ENCODE measurements at regions not wholly inside any gene's neighbourhood (a gene's known extent, or its start where the extent isn't known, plus 50 kb on each side); places are given as distances from the start of the nearest gene placed in this dataset.

GRCh38 chr10:130339091-130339490 lies 202.9 kb downstream of the GLRX3 start:
- no peak overlapping the region for H3K4me3 ChIP-seq (ENCODE audit: low read depth, low read length, poor library complexity, severe bottlenecking)
- H3K4me1 ChIP-seq (ENCODE audit: insufficient read depth, low read length, poor library complexity, severe bottlenecking) = no peaks in the 10 kb centered on the region
- H2AFZ ChIP-seq (ENCODE audit: low read length) = no peak overlapping the region
- no peaks in the 10 kb centered on the region for H3K79me2 ChIP-seq (ENCODE audit: insufficient read depth, low read depth, low read length)
- TF ChIP-seq EZH2phosphoT487 (IDR thresholded peaks at IDR 0.05; ENCODE audit: borderline replicate concordance, low read depth, low read length) (no peak), CTCF (conservative IDR thresholded peaks at IDR 0.05; ENCODE audit: low read length) (no peak)
- no peaks in the 10 kb centered on the region for H4K20me1 ChIP-seq (ENCODE audit: insufficient read depth, low read length)
- H3K9me2 ChIP-seq (ENCODE audit: insufficient read depth, low read length) = no peaks in the 10 kb centered on the region
- BruUV-seq (replicated peaks) = no TSS peak
- ChIA-PET CTCF (ENCODE audit: unreplicated experiment) (no interaction called here), POLR2A (no interaction called here)
- no peaks in the 10 kb centered on the region for H3K9me3 ChIP-seq (ENCODE audit: low read length)
- no peak overlapping the region for H3K4me2 ChIP-seq (ENCODE audit: low read length)
- intact Hi-C loops (cut with micrococcal nuclease; ENCODE audit: unreplicated experiment) = no loop called here
- DNase-seq (ENCODE audit: low spot score) = no peak
- H3K27ac ChIP-seq (ENCODE audit: low read depth, low read length, poor library complexity, severe bottlenecking) = no peak overlapping the region
- H3K36me3 ChIP-seq (ENCODE audit: insufficient read depth, low read length) = no peaks in the 10 kb centered on the region

GRCh38 chr10:130339911-130340310 lies 203.7 kb downstream of the GLRX3 start:
- no TSS peak for BruUV-seq (replicated peaks)
- TF ChIP-seq CTCF (conservative IDR thresholded peaks at IDR 0.05; ENCODE audit: low read length) (no peak), EZH2phosphoT487 (IDR thresholded peaks at IDR 0.05; ENCODE audit: borderline replicate concordance, low read depth, low read length) (no peak)
- no peak overlapping the region for H3K4me3 ChIP-seq (ENCODE audit: low read depth, low read length, poor library complexity, severe bottlenecking)
- no peaks in the 10 kb centered on the region for H3K4me1 ChIP-seq (ENCODE audit: insufficient read depth, low read length, poor library complexity, severe bottlenecking)
- ChIA-PET POLR2A (no interaction called here), CTCF (ENCODE audit: unreplicated experiment) (no interaction called here)
- DNase-seq (ENCODE audit: low spot score) = no peak
- H3K9me3 ChIP-seq (ENCODE audit: low read length) = no peaks in the 10 kb centered on the region
- H3K79me2 ChIP-seq (ENCODE audit: insufficient read depth, low read depth, low read length) = no peaks in the 10 kb centered on the region
- no peaks in the 10 kb centered on the region for H4K20me1 ChIP-seq (ENCODE audit: insufficient read depth, low read length)
- H3K4me2 ChIP-seq (ENCODE audit: low read length) = no peak overlapping the region
- intact Hi-C loops (cut with micrococcal nuclease; ENCODE audit: unreplicated experiment) = no loop called here
- H3K9me2 ChIP-seq (ENCODE audit: insufficient read depth, low read length) = no peaks in the 10 kb centered on the region
- no peaks in the 10 kb centered on the region for H3K36me3 ChIP-seq (ENCODE audit: insufficient read depth, low read length)
- no peak overlapping the region for H3K27ac ChIP-seq (ENCODE audit: low read depth, low read length, poor library complexity, severe bottlenecking)
- no peak overlapping the region for H2AFZ ChIP-seq (ENCODE audit: low read length)

GRCh38 chr10:130340816-130341215 lies 204.6 kb downstream of the GLRX3 start:
- H3K27ac ChIP-seq (ENCODE audit: low read depth, low read length, poor library complexity, severe bottlenecking) = no peak overlapping the region
- no peaks in the 10 kb centered on the region for H3K36me3 ChIP-seq (ENCODE audit: insufficient read depth, low read length)
- TF ChIP-seq EZH2phosphoT487 (IDR thresholded peaks at IDR 0.05; ENCODE audit: borderline replicate concordance, low read depth, low read length) (no peak), CTCF (conservative IDR thresholded peaks at IDR 0.05; ENCODE audit: low read length) (no peak)
- no peaks in the 10 kb centered on the region for H4K20me1 ChIP-seq (ENCODE audit: insufficient read depth, low read length)
- no peaks in the 10 kb centered on the region for H3K9me3 ChIP-seq (ENCODE audit: low read length)
- BruUV-seq (replicated peaks) = no TSS peak
- H3K79me2 ChIP-seq (ENCODE audit: insufficient read depth, low read depth, low read length) = no peaks in the 10 kb centered on the region
- no peak overlapping the region for H3K4me2 ChIP-seq (ENCODE audit: low read length)
- H3K4me1 ChIP-seq (ENCODE audit: insufficient read depth, low read length, poor library complexity, severe bottlenecking) = no peaks in the 10 kb centered on the region
- no peak overlapping the region for H2AFZ ChIP-seq (ENCODE audit: low read length)
- DNase-seq (ENCODE audit: low spot score) = no peak
- ChIA-PET CTCF (ENCODE audit: unreplicated experiment) (no interaction called here), POLR2A (no interaction called here)
- H3K4me3 ChIP-seq (ENCODE audit: low read depth, low read length, poor library complexity, severe bottlenecking) = no peak overlapping the region
- intact Hi-C loops (cut with micrococcal nuclease; ENCODE audit: unreplicated experiment) = no loop called here
- no peaks in the 10 kb centered on the region for H3K9me2 ChIP-seq (ENCODE audit: insufficient read depth, low read length)
